Trophoblast cell (in vitro differentiated cells and primary cell): ENCODE measurements at regions not wholly inside any gene's neighbourhood (a gene's known extent, or its start where the extent isn't known, plus 50 kb on each side); places are given as distances from the start of the nearest gene placed in this dataset.

ENCODE experiments used
- DNase-seq, 2 donors: peaks; one replicate each; pipeline ENCODE4 v3.0.0-alpha.2; 2016
- H2AFZ ChIP-seq: 2 replicates; pipeline ENCODE4 v1.6.1; 2013; ENCODE audit warnings: low read length, moderate library complexity, mild to moderate bottlenecking; ENCODE audit not compliant: insufficient read depth, poor library complexity
- H2AK5ac ChIP-seq: 2 replicates; pipeline ENCODE4 v1.6.1; 2013; ENCODE audit warnings: mild to moderate bottlenecking, low read length
- H2BK120ac ChIP-seq: 2 replicates; pipeline ENCODE4 v1.6.1; 2013; ENCODE audit warnings: low read length, mild to moderate bottlenecking, moderate library complexity; ENCODE audit not compliant: insufficient read depth, poor library complexity
- H2BK12ac ChIP-seq: 2 replicates; pipeline ENCODE4 v1.6.1; 2013; ENCODE audit warnings: mild to moderate bottlenecking, low read length, moderate library complexity
- H2BK5ac ChIP-seq: 2 replicates; pipeline ENCODE4 v1.6.1; 2013; ENCODE audit warnings: low read length, low read depth, moderate library complexity, mild to moderate bottlenecking; ENCODE audit not compliant: poor library complexity
- H3K14ac ChIP-seq: 2 replicates; pipeline ENCODE4 v1.6.1; 2013; ENCODE audit warnings: mild to moderate bottlenecking, low read length
- H3K18ac ChIP-seq: 2 replicates; pipeline ENCODE4 v1.6.1; 2013; ENCODE audit warnings: mild to moderate bottlenecking, low read length
- H3K23ac ChIP-seq: 2 replicates; pipeline ENCODE4 v1.6.1; 2013; ENCODE audit warnings: low read length
- H3K27ac ChIP-seq: 2 replicates; pipeline ENCODE4 v1.5.1; 2013; ENCODE audit warnings: low read depth, mild to moderate bottlenecking, inconsistent platforms, low read length, moderate library complexity
- H3K27me3 ChIP-seq: 2 replicates; pipeline ENCODE4 v1.6.1; 2013; ENCODE audit warnings: inconsistent platforms, mild to moderate bottlenecking, low read length, moderate library complexity; ENCODE audit not compliant: insufficient read depth
- H3K36me3 ChIP-seq, 2 experiments: 1 replicate in 1 of 2; 2 replicates in 1 of 2; pipeline ENCODE4 v1.6.1; 2013; ENCODE audit warnings: low read length in 2 of 2, mild to moderate bottlenecking in 2 of 2, moderate library complexity in 1 of 2; ENCODE audit not compliant: insufficient read depth in 2 of 2, control insufficient read depth in 1 of 2
- H3K4ac ChIP-seq: 2 replicates; pipeline ENCODE4 v1.6.1; 2013; ENCODE audit warnings: low read depth, mild to moderate bottlenecking, low read length, moderate library complexity
- H3K4me1 ChIP-seq, 2 experiments: 1 replicate in 1 of 2; 2 replicates in 1 of 2; pipeline ENCODE4 v1.6.1; 2013; ENCODE audit warnings: low read length in 2 of 2, mild to moderate bottlenecking in 2 of 2, moderate library complexity in 1 of 2; ENCODE audit not compliant: insufficient read depth in 2 of 2, control insufficient read depth in 1 of 2
- H3K4me2 ChIP-seq: 2 replicates; pipeline ENCODE4 v1.6.1; 2013; ENCODE audit warnings: inconsistent platforms, mild to moderate bottlenecking, low read length, moderate library complexity
- H3K4me3 ChIP-seq: 2 replicates; pipeline ENCODE4 v1.5.1; 2013; ENCODE audit warnings: mild to moderate bottlenecking, low read depth, low read length, inconsistent platforms
- H3K79me1 ChIP-seq: one replicate; pipeline ENCODE4 v1.6.1; 2013; ENCODE audit warnings: low read length
- H3K79me2 ChIP-seq: 2 replicates; pipeline ENCODE4 v1.6.1; 2013; ENCODE audit warnings: low read length, mild to moderate bottlenecking; ENCODE audit not compliant: control insufficient read depth, insufficient read depth, poor library complexity
- H3K9ac ChIP-seq: 2 replicates; pipeline ENCODE4 v1.6.1; 2013; ENCODE audit warnings: mild to moderate bottlenecking, low read length
- H3K9me3 ChIP-seq: 2 replicates; pipeline ENCODE4 v1.6.1; 2013; ENCODE audit warnings: low read depth, mild to moderate bottlenecking, control low read depth, inconsistent platforms, low read length; ENCODE audit not compliant: insufficient read depth
- H4K12ac ChIP-seq: 2 replicates; pipeline ENCODE4 v1.6.1; 2013; ENCODE audit warnings: low read depth, mild to moderate bottlenecking, low read length, moderate library complexity
- H4K8ac ChIP-seq: 2 replicates; pipeline ENCODE4 v1.6.1; 2013; ENCODE audit warnings: low read depth, mild to moderate bottlenecking, low read length, moderate library complexity
- H4K91ac ChIP-seq: one replicate; pipeline ENCODE4 v1.6.1; 2013; ENCODE audit warnings: low read depth, mild to moderate bottlenecking, low read length, moderate library complexity
- WGBS: extraction: QIAGEN DNeasy Blood & Tissue Kit; methylation state at CpG from one replicate; pipeline ENCODE4 v1.1.7; 2013; ENCODE audit warnings: missing lambda C conversion rate; ENCODE audit not compliant: insufficient read length, insufficient coverage; ENCODE audit errors: extremely low coverage; 5-methylcytosine and 5-hydroxymethylcytosine counted together

DNA sequence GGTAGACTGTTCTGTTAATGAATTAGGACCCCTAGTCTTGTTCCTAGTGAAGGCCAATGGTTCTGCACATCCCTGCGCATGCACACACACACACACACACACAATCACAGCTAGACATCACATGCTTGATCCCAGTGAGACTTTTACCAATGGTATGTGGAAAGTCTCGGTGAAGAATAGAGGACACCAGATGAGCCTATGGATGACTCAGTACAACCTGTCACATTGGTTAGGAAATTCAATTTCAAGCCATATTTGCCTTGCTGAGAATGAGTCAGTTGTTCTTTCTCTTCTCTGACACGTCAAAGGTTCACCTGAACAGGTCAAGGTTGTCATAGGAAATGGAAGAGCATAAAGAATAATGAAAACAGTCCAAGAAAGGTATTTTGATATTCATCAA lies 122.0 kb downstream of the SLC17A6 start:
- no peak overlapping the region for H3K18ac ChIP-seq
- peaks cover 3 to 15% of the 10 kb centered on the region in 2 experiments for H3K4me1 ChIP-seq
- no peak overlapping the region for H3K14ac ChIP-seq
- H4K8ac ChIP-seq = no peak overlapping the region
- no peak overlapping the region for H3K27ac ChIP-seq
- no peak overlapping the region for H2AFZ ChIP-seq
- no peak overlapping the region for H3K23ac ChIP-seq
- H3K27me3 ChIP-seq = no peaks in the 10 kb centered on the region
- H2AK5ac ChIP-seq = no peak overlapping the region
- WGBS = no CpG with 5 or more reads among the region's 3 CpGs
- H3K79me1 ChIP-seq = peaks cover 5% of the 10 kb centered on the region
- H3K9ac ChIP-seq = no peak overlapping the region
- no peaks in the 10 kb centered on the region for H3K9me3 ChIP-seq
- no peak overlapping the region for H2BK120ac ChIP-seq
- H3K4ac ChIP-seq = no peak overlapping the region
- no peak overlapping the region for H4K91ac ChIP-seq
- H3K4me3 ChIP-seq = no peak overlapping the region
- H2BK12ac ChIP-seq = no peak overlapping the region
- DNase-seq = peak in 1 of 2 donors; percentile 17
- no peak overlapping the region for H4K12ac ChIP-seq
- no peak overlapping the region for H2BK5ac ChIP-seq
- no peaks in the 10 kb centered on the region for H3K79me2 ChIP-seq
- no peaks in the 10 kb centered on the region for H3K36me3 ChIP-seq
- H3K4me2 ChIP-seq = no peak overlapping the region

DNA sequence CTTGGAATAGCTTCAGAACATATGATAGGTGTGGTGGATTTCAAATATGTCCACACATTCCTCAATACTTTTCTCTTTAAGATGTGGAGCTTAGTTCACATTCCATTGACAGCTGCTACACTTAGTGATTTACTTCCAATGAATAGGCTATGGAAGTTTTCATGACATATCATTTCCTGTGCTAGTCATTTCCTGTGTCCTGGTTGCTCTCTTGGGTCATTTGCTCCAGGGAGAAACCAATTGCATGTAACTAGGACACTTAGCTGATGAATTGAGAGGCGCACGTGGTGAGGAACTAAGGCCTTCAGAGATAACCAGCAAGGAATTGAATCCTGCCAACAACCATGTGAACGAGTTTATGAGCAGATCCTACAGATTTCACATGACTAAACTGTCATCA lies 120.9 kb downstream of the SLC17A6 start:
- peaks cover 3 to 15% of the 10 kb centered on the region in 2 experiments for H3K4me1 ChIP-seq
- no peak overlapping the region for H3K14ac ChIP-seq
- no peak overlapping the region for H4K8ac ChIP-seq
- no peak overlapping the region for H2AK5ac ChIP-seq
- DNase-seq = peak; percentile 2 to 50
- no peak overlapping the region for H3K4me2 ChIP-seq
- no peak overlapping the region for H4K12ac ChIP-seq
- H2BK5ac ChIP-seq = no peak overlapping the region
- H3K23ac ChIP-seq = no peak overlapping the region
- no peaks in the 10 kb centered on the region for H3K79me2 ChIP-seq
- WGBS = no CpG with 5 or more reads among the region's 3 CpGs
- no peak overlapping the region for H3K4ac ChIP-seq
- H3K27ac ChIP-seq = no peak overlapping the region
- H4K91ac ChIP-seq = no peak overlapping the region
- no peaks in the 10 kb centered on the region for H3K36me3 ChIP-seq
- H2AFZ ChIP-seq = no peak overlapping the region
- H3K79me1 ChIP-seq = peaks cover 5% of the 10 kb centered on the region
- no peak overlapping the region for H3K18ac ChIP-seq
- H2BK12ac ChIP-seq = no peak overlapping the region
- no peak overlapping the region for H3K9ac ChIP-seq
- H3K9me3 ChIP-seq = no peaks in the 10 kb centered on the region
- no peak overlapping the region for H2BK120ac ChIP-seq
- H3K27me3 ChIP-seq = no peaks in the 10 kb centered on the region
- H3K4me3 ChIP-seq = no peak overlapping the region

DNA sequence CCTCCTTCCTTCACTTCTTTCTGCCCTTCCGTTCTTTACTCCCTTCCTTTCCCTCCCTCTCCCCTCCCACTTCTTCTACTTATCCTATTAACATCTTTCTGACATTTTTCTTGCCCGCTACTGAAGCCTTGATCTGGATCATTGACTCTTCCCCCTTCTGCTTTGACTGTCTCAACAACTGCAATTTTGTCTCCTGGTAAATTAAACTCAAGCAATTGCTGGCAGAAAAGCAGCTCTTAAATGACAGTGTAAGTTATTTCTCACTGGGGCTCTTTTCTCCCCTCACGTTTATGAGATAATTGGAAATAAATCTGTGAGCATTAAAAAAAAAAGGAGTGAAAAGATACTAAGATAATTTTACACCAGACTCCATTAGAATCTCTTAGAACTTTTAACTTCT lies 120.0 kb downstream of the SLC17A6 start:
- Histone ChIP-seq H3K9me3 (no peaks in the 10 kb centered on the region), H3K4me3 (no peak overlapping the region), H4K12ac (no peak overlapping the region), H4K91ac (no peak overlapping the region), H2BK12ac (no peak overlapping the region), H3K79me1 (peaks cover 5% of the 10 kb centered on the region), H3K27me3 (no peaks in the 10 kb centered on the region), H3K4ac (no peak overlapping the region), H3K4me2 (no peak overlapping the region), H3K79me2 (no peaks in the 10 kb centered on the region), H3K23ac (no peak overlapping the region), H2AFZ (no peak overlapping the region), H3K27ac (no peak overlapping the region), H4K8ac (no peak overlapping the region), H2BK120ac (no peak overlapping the region), H3K36me3 (no peaks in the 10 kb centered on the region), H3K18ac (no peak overlapping the region), H2AK5ac (no peak overlapping the region), H3K9ac (no peak overlapping the region), H3K4me1 (peaks cover 3 to 15% of the 10 kb centered on the region in 2 experiments), H2BK5ac (no peak overlapping the region), H3K14ac (no peak overlapping the region)
- DNase-seq = no peak
- 100% methylated on average over 1 of the region's 3 CpGs for WGBS

DNA sequence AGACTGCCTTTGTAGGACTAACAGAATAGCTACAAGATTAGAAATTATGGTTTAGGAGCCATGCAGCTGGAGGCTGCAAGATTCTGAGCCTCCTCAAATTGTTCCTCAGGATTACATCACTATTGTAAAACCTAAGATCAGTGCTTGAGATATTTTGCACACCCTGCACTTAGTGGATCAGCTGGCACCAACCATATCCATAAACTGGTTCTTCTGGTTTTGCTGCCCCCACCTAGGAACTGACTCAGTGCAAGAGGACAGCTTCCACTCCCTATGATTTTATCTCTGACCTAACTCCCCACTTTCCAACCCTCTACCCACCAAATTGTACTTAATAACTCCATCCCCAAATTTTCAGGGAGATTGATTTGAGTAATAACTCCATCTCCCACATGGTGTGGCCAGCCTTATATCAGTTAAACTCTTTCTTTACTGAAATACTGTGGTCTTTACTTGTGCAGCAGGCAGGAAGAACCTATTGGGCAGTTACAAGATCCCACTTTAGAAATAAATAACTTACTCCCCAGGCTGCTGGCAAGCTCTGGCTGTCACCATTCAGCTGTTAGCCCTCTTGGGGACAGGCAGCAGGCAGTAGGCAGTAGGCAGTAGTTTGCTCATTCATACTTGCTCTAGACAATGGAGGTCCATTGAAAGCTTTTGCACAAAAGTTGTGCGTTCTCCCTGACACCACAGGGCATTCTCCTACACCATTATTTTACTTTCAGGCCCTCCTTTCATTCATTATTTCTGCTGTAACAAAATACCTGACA lies 119.0 kb downstream of the SLC17A6 start:
- no CpG with 5 or more reads among the region's 1 CpG for WGBS
- Histone ChIP-seq H3K27ac (peak overlapping the region; percentile 60), H2BK120ac (no peak overlapping the region), H4K12ac (no peak overlapping the region), H4K8ac (no peak overlapping the region), H3K27me3 (no peaks in the 10 kb centered on the region), H3K14ac (no peak overlapping the region), H3K79me1 (peaks cover 5% of the 10 kb centered on the region), H3K4me2 (peak overlapping the region; percentile 0), H3K9me3 (no peaks in the 10 kb centered on the region), H3K4ac (no peak overlapping the region), H3K36me3 (no peaks in the 10 kb centered on the region), H2AK5ac (no peak overlapping the region), H3K79me2 (no peaks in the 10 kb centered on the region), H2AFZ (peak overlapping the region; percentile 1), H3K18ac (no peak overlapping the region), H4K91ac (no peak overlapping the region), H3K4me3 (no peak overlapping the region), H3K9ac (no peak overlapping the region), H2BK5ac (no peak overlapping the region), H2BK12ac (peak overlapping the region; percentile 37), H3K23ac (no peak overlapping the region), H3K4me1 (peaks cover 3 to 15% of the 10 kb centered on the region in 2 experiments)
- DNase-seq = peak; percentile 52 to 77
